ENCODE measurements at regions not wholly inside any gene's neighbourhood (a gene's known extent, or its start where the extent isn't known, plus 50 kb on each side); places are given as distances from the start of the nearest gene placed in this dataset.

DNA sequence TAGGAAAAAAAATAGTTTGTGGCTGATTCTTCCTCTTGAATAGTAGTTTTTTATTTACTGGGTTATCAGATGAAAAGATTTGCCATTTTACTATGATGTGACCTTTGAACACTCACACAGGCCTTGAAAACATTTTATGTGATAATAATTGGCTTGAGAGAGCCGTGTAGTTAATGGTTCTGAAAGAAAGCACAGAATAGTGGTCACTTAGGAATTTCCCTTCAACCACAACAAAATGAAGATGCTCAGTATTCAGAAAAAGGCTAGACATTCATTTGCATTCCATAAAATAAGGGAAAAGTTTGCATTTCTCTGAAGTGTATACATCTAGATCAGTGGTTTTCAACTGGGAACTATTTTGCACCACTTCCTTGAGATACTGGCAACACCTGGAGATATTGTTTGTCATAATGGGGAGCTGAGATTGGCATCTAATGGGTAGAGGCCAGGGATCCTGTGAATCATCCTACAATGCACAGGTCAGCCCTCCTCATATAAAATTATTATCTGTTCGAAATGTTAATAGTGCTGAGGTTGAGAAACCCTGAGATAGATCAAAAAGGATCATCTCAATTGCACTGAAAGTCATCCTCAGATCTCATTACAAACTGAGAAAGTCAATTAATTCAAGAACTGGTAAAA, 446.4 kb upstream of the CCNG1 start:
- Histone ChIP-seq H3K27me3 (no peaks in the 10 kb centered on the region), H3K4me3 (no peak overlapping the region), H3K36me3 (replicated peaks in 1 of 2) (no peaks in the 10 kb centered on the region), H3K4me1 (replicated peaks in 1 of 2) (no peaks in the 10 kb centered on the region), H3K27ac (no peak overlapping the region), H3K9me3 (replicated peaks in 1 of 3) (no peaks in the 10 kb centered on the region)
- intact Hi-C loops (cut with DNase I): no loop called here
- TF ChIP-seq CTCF (IDR thresholded peaks at IDR 0.05) (no peak), POLR2A (IDR thresholded peaks at IDR 0.05) (no peak)
- DNase-seq: no peak
- 42 to 57% (median 46%) methylated on average over 2 of the region's 2 CpGs for WGBS, 4 donors

- TF ChIP-seq POLR2A (IDR thresholded peaks at IDR 0.05): no peak
- no peak for TF ChIP-seq CTCF (IDR thresholded peaks at IDR 0.05)
- DNase-seq: no peak
These were observed 441.8 kb upstream of the CCNG1 start for GRCh38 chr5:162995568-162995967.

DNA sequence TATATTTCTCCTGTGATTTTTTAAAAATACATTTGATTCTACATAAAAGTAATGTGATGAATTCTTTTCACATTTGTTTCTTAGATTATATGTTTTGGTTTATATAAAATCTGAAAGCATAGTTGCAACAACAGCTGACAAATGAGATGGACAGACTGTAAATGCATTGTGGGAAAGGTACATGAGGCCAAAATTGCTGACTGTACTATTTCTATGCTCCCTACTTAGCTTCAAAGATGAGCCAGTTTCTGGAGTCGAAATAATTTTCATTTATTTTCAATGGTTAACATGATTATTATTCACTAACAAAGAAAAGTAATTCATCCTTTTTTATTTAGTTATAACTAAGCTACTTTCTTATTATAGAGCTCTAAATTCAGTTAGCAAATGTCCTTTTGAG, 441.3 kb upstream of the CCNG1 start:
- Histone ChIP-seq H3K27ac (no peak overlapping the region), H3K27me3 (no peaks in the 10 kb centered on the region), H3K4me1 (replicated peaks in 1 of 2) (no peaks in the 10 kb centered on the region), H3K9me3 (replicated peaks in 1 of 3) (no peaks in the 10 kb centered on the region), H3K36me3 (replicated peaks in 1 of 2) (no peaks in the 10 kb centered on the region), H3K4me3 (no peak overlapping the region)
- WGBS, 4 donors: 54 to 66% (median 62%) methylated on average over 1 of the region's 1 CpG
- TF ChIP-seq CTCF (IDR thresholded peaks at IDR 0.05) (no peak), POLR2A (IDR thresholded peaks at IDR 0.05) (no peak)
- DNase-seq: no peak
- intact Hi-C loops (cut with DNase I): no loop called here

More at GRCh38 chr5:162995568-162995967, 441.8 kb upstream of the CCNG1 start:
- Histone ChIP-seq H3K9me3 (replicated peaks in 1 of 3) (no peaks in the 10 kb centered on the region), H3K36me3 (replicated peaks in 1 of 2) (no peaks in the 10 kb centered on the region), H3K4me1 (replicated peaks in 1 of 2) (no peaks in the 10 kb centered on the region), H3K4me3 (no peak overlapping the region), H3K27me3 (no peaks in the 10 kb centered on the region), H3K27ac (no peak overlapping the region)
- intact Hi-C loops (cut with DNase I): no loop called here
- WGBS, 4 donors: 78 to 89% (median 82%) methylated on average over 4 of the region's 4 CpGs

GRCh38 chr5:163005949-163006348, 431.4 kb upstream of the CCNG1 start:
- Histone ChIP-seq H3K4me1 (replicated peaks in 1 of 2) (no peaks in the 10 kb centered on the region), H3K27ac (no peak overlapping the region), H3K27me3 (no peaks in the 10 kb centered on the region), H3K36me3 (replicated peaks in 1 of 2) (no peaks in the 10 kb centered on the region), H3K9me3 (replicated peaks in 1 of 3) (no peaks in the 10 kb centered on the region), H3K4me3 (no peak overlapping the region)
- WGBS, 4 donors: 38 to 54% (median 41%) methylated on average over 1 of the region's 1 CpG
- DNase-seq: no peak
- intact Hi-C loops (cut with DNase I): no loop called here
- TF ChIP-seq POLR2A (IDR thresholded peaks at IDR 0.05) (no peak), CTCF (IDR thresholded peaks at IDR 0.05) (peak in 1 of 6 experiments; percentile 13)

Data from adrenal gland (tissue), 9 donors.